ENCODE measurements at regions not wholly inside any gene's neighbourhood (a gene's known extent, or its start where the extent isn't known, plus 50 kb on each side); places are given as distances from the start of the nearest gene placed in this dataset.
"Not testable (repeated sequence)": the region's sequence is repeated elsewhere in the genome, so short reads cannot be mapped to it uniquely, and the experiment has no call there.

DNA sequence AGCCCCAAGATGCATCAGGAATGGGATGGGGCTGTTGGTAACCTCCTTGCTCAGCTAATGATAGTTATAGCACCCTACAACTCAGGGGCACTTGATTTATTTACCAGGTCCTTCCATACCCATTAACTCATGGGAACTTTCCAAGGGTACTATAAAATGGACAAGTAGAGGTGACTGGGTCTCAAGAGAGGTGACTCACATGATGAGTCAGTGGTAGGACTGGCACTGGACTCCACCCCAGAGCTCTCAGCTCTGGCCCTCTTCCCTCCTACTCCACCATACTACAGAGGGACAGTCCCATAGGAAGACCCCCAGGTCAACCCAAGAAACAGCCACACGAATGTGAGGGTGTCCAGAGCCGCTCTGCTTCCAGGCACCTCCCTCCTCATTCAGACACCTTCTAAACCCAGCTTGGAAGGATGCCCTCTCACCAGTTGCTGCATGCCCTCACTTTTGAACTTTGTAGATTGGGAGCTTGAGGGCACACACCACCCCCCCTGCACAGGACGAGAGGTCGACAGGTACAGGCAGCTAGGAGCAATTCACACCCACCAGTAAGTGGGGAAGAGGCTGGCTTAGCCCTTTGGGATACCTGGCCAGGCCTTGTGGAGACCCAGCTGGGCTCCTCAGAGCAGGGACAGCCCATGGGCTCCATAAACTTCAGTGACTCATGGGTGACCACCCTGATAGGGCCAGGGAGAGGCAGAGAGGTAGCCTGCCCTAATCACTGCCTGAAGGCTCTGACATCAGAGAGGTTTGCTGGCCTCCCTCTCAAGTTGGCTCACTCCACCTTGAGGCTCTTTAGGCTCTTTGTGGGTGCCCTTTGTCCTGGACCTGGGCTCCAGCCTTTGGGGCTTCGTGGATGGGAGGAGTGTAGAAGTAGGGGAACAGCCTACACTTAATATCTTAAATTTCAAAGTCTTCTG lies 81.6 kb upstream of the MLN start:
- intact Hi-C loops (cut with DNase I; ENCODE audit: low total_unique reads): no loop called here
- Histone ChIP-seq H3K9me3 (no peaks in the 10 kb centered on the region), H3K27ac (peak overlapping the region; percentile 61 to 70), H3K27me3 (no peaks in the 10 kb centered on the region), H3K36me3 (no peaks in the 10 kb centered on the region), H3K4me3 (no peak overlapping the region), H3K4me1 (peaks cover 0 to 5% of the 10 kb centered on the region in 2 donors)
- DNase-seq: peak in 1 of 2 donors; percentile 28
- no peak for TF ChIP-seq POLR2A (IDR thresholded peaks at IDR 0.05)
- TF ChIP-seq, protein P1, sequence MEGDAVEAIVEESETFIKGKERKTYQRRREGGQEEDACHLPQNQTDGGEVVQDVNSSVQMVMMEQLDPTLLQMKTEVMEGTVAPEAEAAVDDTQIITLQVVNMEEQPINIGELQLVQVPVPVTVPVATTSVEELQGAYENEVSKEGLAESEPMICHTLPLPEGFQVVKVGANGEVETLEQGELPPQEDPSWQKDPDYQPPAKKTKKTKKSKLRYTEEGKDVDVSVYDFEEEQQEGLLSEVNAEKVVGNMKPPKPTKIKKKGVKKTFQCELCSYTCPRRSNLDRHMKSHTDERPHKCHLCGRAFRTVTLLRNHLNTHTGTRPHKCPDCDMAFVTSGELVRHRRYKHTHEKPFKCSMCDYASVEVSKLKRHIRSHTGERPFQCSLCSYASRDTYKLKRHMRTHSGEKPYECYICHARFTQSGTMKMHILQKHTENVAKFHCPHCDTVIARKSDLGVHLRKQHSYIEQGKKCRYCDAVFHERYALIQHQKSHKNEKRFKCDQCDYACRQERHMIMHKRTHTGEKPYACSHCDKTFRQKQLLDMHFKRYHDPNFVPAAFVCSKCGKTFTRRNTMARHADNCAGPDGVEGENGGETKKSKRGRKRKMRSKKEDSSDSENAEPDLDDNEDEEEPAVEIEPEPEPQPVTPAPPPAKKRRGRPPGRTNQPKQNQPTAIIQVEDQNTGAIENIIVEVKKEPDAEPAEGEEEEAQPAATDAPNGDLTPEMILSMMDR (IDR thresholded peaks at IDR 0.05): no peak

DNA sequence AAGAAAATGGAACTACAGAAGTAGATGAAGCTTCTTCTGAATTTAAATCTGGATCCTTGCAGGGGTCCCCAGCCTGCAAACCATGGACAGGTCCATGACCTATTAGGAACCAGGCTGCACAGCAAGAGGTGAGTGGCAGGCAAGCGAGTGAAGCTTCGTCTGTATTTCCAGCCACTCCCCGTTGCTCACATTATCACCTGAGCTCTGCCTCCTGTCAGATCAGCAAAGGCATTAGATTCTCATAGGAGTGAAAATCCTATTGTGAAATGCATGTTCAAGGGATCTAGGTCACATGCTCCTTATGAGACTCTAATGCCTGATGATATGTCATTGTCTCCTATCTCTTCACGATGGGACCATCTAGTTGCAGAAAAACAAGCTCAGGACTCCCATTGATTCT lies 79.8 kb upstream of the MLN start:
- intact Hi-C loops (cut with DNase I; ENCODE audit: low total_unique reads); H3K27me3 ChIP-seq; H3K9me3 ChIP-seq; H3K4me3 ChIP-seq; DNase-seq; H3K36me3 ChIP-seq; H3K4me1 ChIP-seq; H3K27ac ChIP-seq: not testable (repeated sequence)

DNA sequence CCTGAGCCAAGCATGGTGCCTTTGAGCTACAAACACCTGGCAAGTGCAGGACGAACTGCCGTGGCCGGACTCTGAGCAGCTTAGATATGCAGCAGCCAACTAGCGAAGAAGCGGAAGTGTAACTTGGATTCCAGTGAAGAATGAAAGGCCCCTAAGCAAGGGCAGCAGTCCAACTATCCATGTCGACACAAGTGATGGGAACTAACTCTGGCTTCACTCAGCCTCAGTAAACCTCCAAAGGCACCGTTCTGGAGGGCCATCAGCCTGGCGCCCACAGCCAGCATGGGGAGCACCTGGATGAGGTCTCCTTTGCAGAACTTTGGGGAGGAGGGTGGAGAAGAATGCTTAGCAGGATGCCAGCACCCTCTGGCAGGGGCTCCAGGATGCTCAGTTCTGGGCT lies 78.4 kb upstream of the MLN start:
- intact Hi-C loops (cut with DNase I; ENCODE audit: low total_unique reads): no loop called here
- Histone ChIP-seq H3K36me3 (no peaks in the 10 kb centered on the region), H3K27ac (no peak overlapping the region), H3K4me3 (no peak overlapping the region), H3K9me3 (no peaks in the 10 kb centered on the region), H3K27me3 (no peaks in the 10 kb centered on the region), H3K4me1 (peaks cover 0 to 5% of the 10 kb centered on the region in 2 donors)
- peak; percentile 59 to 66 for DNase-seq
- TF ChIP-seq, protein P1 (IDR thresholded peaks at IDR 0.05): no peak
- no peak for TF ChIP-seq POLR2A (IDR thresholded peaks at IDR 0.05)

- no peak for DNase-seq
- TF ChIP-seq, protein P1 (IDR thresholded peaks at IDR 0.05): no peak
- no peak for TF ChIP-seq POLR2A (IDR thresholded peaks at IDR 0.05)
- intact Hi-C loops (cut with DNase I; ENCODE audit: low total_unique reads): no loop called here
- Histone ChIP-seq H3K27ac (no peak overlapping the region), H3K27me3 (no peaks in the 10 kb centered on the region), H3K9me3 (no peaks in the 10 kb centered on the region), H3K4me3 (no peak overlapping the region), H3K36me3 (no peaks in the 10 kb centered on the region), H3K4me1 (peaks cover 0 to 4% of the 10 kb centered on the region in 2 donors)
These were observed 77.0 kb upstream of the MLN start for GRCh38 chr6:33880766-33881165.

DNA sequence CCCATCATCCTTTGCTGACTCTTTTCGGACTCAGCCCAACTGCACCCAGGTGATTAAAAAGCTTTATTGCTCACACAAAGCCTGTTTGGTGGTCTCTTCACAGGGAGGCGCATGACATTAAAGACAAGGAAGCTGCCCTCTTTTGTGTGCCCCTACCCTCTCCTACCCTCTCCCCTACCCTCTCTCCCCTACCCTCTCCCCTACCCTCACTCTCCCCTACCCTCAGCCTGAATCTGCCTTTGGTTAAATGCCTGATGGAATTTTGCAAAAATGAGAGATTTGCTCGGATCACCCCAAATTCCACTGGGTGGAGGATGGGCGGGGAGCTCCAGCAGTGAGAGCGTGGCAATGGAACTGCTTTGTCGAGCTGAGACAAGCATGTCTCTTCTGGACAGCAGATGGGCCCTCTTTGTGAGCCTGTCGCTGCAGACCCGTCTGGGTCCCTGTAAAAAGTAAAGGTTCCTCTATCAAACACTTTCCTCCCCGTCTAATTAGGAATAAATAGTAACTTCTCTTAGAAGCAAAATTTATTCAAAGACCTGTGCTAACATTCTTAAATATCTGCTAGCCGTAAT lies 76.4 kb upstream of the MLN start:
- intact Hi-C loops (cut with DNase I; ENCODE audit: low total_unique reads): no loop called here
- H3K36me3 ChIP-seq: no peaks in the 10 kb centered on the region
- DNase-seq: no peak
- TF ChIP-seq, protein P1 (IDR thresholded peaks at IDR 0.05): no peak
- no peak for TF ChIP-seq POLR2A (IDR thresholded peaks at IDR 0.05)
- no peaks in the 10 kb centered on the region for H3K9me3 ChIP-seq
- no peak overlapping the region for H3K27ac ChIP-seq
- H3K27me3 ChIP-seq: no peaks in the 10 kb centered on the region
- no peak overlapping the region for H3K4me3 ChIP-seq
- H3K4me1 ChIP-seq: no peaks in the 10 kb centered on the region
